Vagina (tissue), 2 donors: ENCODE measurements at regions not wholly inside any gene's neighbourhood (a gene's known extent, or its start where the extent isn't known, plus 50 kb on each side); places are given as distances from the start of the nearest gene placed in this dataset.

Experiments used
- POLR2A ChIP-seq, 2 donors: fragments of 450-650 bp; IDR thresholded peaks; one replicate each; pipeline ENCODE4 v1.6.1; 2017; ENCODE audit warnings: antibody characterized with exemption in 2 of 2, mild to moderate bottlenecking in 2 of 2, moderate library complexity in 2 of 2
- POLR2AphosphoS5 ChIP-seq, 2 donors: sonication (generic); formaldehyde crosslinking; IDR thresholded peaks; one replicate each; pipeline ENCODE4 v1.9.0; 2017; ENCODE audit warnings: antibody characterized with exemption in 2 of 2, mild to moderate bottlenecking in 2 of 2, low read depth in 1 of 2; ENCODE audit not compliant: insufficient read depth in 1 of 2
- TF ChIP-seq, protein P1 (sequence below), 3 experiments: fragments of 450-650 bp in 2 of 3; fragments of 200-600 bp in 1 of 3; sonication (generic) in 1 of 3; IDR thresholded peaks; one replicate each; pipeline ENCODE4 v1.5.1; 2017 to 2019; ENCODE audit warnings: antibody characterized with exemption in 3 of 3, mild to moderate bottlenecking in 2 of 3, moderate library complexity in 2 of 3

DNA sequence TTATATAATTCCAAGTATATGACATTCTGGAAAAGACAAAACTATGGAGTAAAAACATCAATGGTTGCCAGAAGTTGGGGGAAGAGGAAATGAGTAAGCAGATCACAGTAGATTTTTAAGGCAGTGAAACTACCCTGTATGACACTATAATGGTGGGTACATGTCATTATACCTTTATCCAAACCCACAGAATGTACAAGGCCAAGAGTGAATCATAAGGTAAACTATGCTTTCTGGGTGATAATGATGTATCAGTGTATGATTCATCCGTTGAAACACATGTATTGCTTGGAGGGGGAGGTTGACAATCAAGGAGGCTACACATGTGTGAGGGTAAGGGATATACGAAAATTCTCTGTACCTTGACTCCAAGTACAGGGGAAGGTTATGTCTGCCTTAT, 862.7 kb downstream of the PLA2G4A start:
- TF ChIP-seq POLR2AphosphoS5 (IDR thresholded peaks at IDR 0.05; ENCODE audit: insufficient read depth in 1 of 2, low read depth in 1 of 2): no peak
- TF ChIP-seq, protein P1, sequence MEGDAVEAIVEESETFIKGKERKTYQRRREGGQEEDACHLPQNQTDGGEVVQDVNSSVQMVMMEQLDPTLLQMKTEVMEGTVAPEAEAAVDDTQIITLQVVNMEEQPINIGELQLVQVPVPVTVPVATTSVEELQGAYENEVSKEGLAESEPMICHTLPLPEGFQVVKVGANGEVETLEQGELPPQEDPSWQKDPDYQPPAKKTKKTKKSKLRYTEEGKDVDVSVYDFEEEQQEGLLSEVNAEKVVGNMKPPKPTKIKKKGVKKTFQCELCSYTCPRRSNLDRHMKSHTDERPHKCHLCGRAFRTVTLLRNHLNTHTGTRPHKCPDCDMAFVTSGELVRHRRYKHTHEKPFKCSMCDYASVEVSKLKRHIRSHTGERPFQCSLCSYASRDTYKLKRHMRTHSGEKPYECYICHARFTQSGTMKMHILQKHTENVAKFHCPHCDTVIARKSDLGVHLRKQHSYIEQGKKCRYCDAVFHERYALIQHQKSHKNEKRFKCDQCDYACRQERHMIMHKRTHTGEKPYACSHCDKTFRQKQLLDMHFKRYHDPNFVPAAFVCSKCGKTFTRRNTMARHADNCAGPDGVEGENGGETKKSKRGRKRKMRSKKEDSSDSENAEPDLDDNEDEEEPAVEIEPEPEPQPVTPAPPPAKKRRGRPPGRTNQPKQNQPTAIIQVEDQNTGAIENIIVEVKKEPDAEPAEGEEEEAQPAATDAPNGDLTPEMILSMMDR (IDR thresholded peaks at IDR 0.05): no peak
- TF ChIP-seq POLR2A (IDR thresholded peaks at IDR 0.05): no peak
